Astrocyte (in vitro differentiated cells and primary cell): ENCODE measurements at regions not wholly inside any gene's neighbourhood (a gene's known extent, or its start where the extent isn't known, plus 50 kb on each side); places are given as distances from the start of the nearest gene placed in this dataset.

Experiments
- DNase-seq: peaks from one replicate; pipeline ENCODE4 v3.0.0-alpha.2; 2010; ENCODE audit warnings: low read depth
- FAIRE-seq: peaks from 2 replicates; lab custom pipeline; 2011; peaks lifted over from hg19 to GRCh38; lab: Jason Lieb, UNC
- H2AFZ ChIP-seq: 2 replicates; pipeline ENCODE4 v1.6.0; 2012; ENCODE audit warnings: low read depth, low read length, inconsistent platforms
- H3K27ac ChIP-seq: 2 replicates; pipeline ENCODE4 v1.5.1; 2011; ENCODE audit warnings: low read depth, low read length, inconsistent platforms
- H3K27me3 ChIP-seq: 2 replicates; pipeline ENCODE4 v1.6.0; 2011; ENCODE audit warnings: low read length, inconsistent platforms; ENCODE audit not compliant: insufficient read depth
- H3K36me3 ChIP-seq: 2 replicates; pipeline ENCODE4 v1.5.1; 2011; ENCODE audit warnings: low read length, inconsistent platforms; ENCODE audit not compliant: insufficient read depth
- H3K4me1 ChIP-seq: 2 replicates; pipeline ENCODE4 v1.5.1; 2011; ENCODE audit warnings: low read length, inconsistent platforms; ENCODE audit not compliant: insufficient read depth
- H3K4me2 ChIP-seq: 2 replicates; pipeline ENCODE4 v1.6.0; 2012; ENCODE audit warnings: low read length, inconsistent platforms
- H3K4me3 ChIP-seq: 2 replicates; pipeline ENCODE4 v1.5.1; 2011; ENCODE audit warnings: low read depth, mild to moderate bottlenecking, low read length, inconsistent platforms; ENCODE audit not compliant: insufficient read depth
- H3K79me2 ChIP-seq: 2 replicates; pipeline ENCODE4 v1.6.0; 2012; ENCODE audit warnings: mild to moderate bottlenecking, low read length, inconsistent platforms; ENCODE audit not compliant: insufficient read depth
- H3K9ac ChIP-seq: 2 replicates; pipeline ENCODE4 v1.6.0; 2012; ENCODE audit warnings: mild to moderate bottlenecking, low read length, inconsistent platforms
- H3K9me3 ChIP-seq: 2 replicates; pipeline ENCODE4 v1.5.1; 2012; ENCODE audit warnings: low read depth, mild to moderate bottlenecking, low read length, inconsistent platforms; ENCODE audit not compliant: insufficient read depth
- H4K20me1 ChIP-seq: 2 replicates; pipeline ENCODE4 v1.6.0; 2012; ENCODE audit warnings: low read length, inconsistent platforms; ENCODE audit not compliant: insufficient read depth
- H3K27ac Mint-ChIP-seq: one replicate; pipeline ENCODE4 v1.8.0; 2021; ENCODE audit warnings: mild to moderate bottlenecking, mixed read lengths; ENCODE audit not compliant: unreplicated experiment
- H3K27me3 Mint-ChIP-seq: one replicate; pipeline ENCODE4 v1.8.0; 2021; ENCODE audit warnings: low read depth, mixed read lengths; ENCODE audit not compliant: unreplicated experiment
- H3K36me3 Mint-ChIP-seq: one replicate; pipeline ENCODE4 v1.8.0; 2021; ENCODE audit warnings: low read depth, mixed read lengths; ENCODE audit not compliant: unreplicated experiment
- H3K4me1 Mint-ChIP-seq: one replicate; pipeline ENCODE4 v1.8.0; 2021; ENCODE audit warnings: low read depth, mixed read lengths; ENCODE audit not compliant: unreplicated experiment
- H3K4me3 Mint-ChIP-seq: one replicate; pipeline ENCODE4 v1.8.0; 2021; ENCODE audit warnings: mild to moderate bottlenecking, moderate library complexity, mixed read lengths; ENCODE audit not compliant: unreplicated experiment
- H3K9me3 Mint-ChIP-seq: one replicate; pipeline ENCODE4 v1.8.0; 2021; ENCODE audit warnings: mild to moderate bottlenecking, mixed read lengths; ENCODE audit not compliant: unreplicated experiment
- CTCF ChIP-seq: IDR thresholded peaks from 2 replicates; pipeline ENCODE4 v1.5.1; 2011; ENCODE audit warnings: low read depth, mild to moderate bottlenecking, inconsistent platforms, low read length, moderate library complexity; ENCODE audit not compliant: insufficient read depth
- EZH2 ChIP-seq: IDR thresholded peaks from 2 replicates; pipeline ENCODE4 v1.6.1; 2012; ENCODE audit warnings: mild to moderate bottlenecking, low read length, inconsistent platforms; ENCODE audit not compliant: insufficient read depth

DNA sequence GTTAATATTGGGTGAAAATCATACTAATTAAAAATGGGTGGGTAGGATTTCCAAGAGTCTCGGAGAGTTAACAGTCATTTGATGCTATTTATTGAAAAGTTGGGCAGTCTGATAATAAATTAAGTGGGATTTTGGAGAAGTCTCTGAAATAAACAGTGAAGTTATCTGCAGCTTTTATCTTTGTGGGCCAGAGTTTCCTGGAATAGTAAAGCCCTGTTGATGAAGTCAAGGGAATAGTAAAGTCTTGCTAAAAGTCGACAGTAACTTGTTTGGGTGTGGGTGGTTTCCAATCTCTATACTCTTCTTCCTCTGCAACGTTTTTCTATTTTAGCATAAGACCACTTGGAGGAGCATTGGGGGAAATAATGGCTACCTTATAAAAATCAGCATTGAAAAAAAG lies 493.6 kb downstream of the EPM2A start:
- H3K4me3 ChIP-seq = no peak overlapping the region
- no peaks in the 10 kb centered on the region for H3K36me3 ChIP-seq
- H4K20me1 ChIP-seq = no peaks in the 10 kb centered on the region
- Mint-ChIP-seq H3K4me3 (no peak overlapping the region), H3K36me3 (no peaks in the 10 kb centered on the region), H3K4me1 (peaks cover 8% of the 10 kb centered on the region), H3K27ac (no peak overlapping the region), H3K9me3 (no peaks in the 10 kb centered on the region), H3K27me3 (no peaks in the 10 kb centered on the region)
- FAIRE-seq = no peak
- DNase-seq = no peak
- peaks cover 12% of the 10 kb centered on the region for H3K4me1 ChIP-seq
- H3K4me2 ChIP-seq = peak overlapping the region; percentile 64
- H3K9me3 ChIP-seq = no peaks in the 10 kb centered on the region
- no peak overlapping the region for H3K9ac ChIP-seq
- H2AFZ ChIP-seq = no peak overlapping the region
- no peaks in the 10 kb centered on the region for H3K79me2 ChIP-seq
- H3K27ac ChIP-seq = peak overlapping the region; percentile 51
- H3K27me3 ChIP-seq = no peaks in the 10 kb centered on the region
- TF ChIP-seq EZH2 = no peak
- TF ChIP-seq CTCF = no peak

GRCh38 chr6:145244349-145245100 lies 490.8 kb downstream of the EPM2A start:
- no peak overlapping the region for H2AFZ ChIP-seq
- H3K36me3 ChIP-seq = no peaks in the 10 kb centered on the region
- H3K4me3 Mint-ChIP-seq = no peak overlapping the region
- H3K9me3 Mint-ChIP-seq = peaks cover 7% of the 10 kb centered on the region
- peaks cover 14% of the 10 kb centered on the region for H3K4me1 Mint-ChIP-seq
- peaks cover 20% of the 10 kb centered on the region for H3K4me1 ChIP-seq
- no peak overlapping the region for H3K4me3 ChIP-seq
- no peak for TF ChIP-seq EZH2
- TF ChIP-seq CTCF = no peak
- H3K27ac ChIP-seq = no peak overlapping the region
- H3K27me3 Mint-ChIP-seq = no peaks in the 10 kb centered on the region
- H3K27ac Mint-ChIP-seq = no peak overlapping the region
- no peak overlapping the region for H3K4me2 ChIP-seq
- H3K36me3 Mint-ChIP-seq = no peaks in the 10 kb centered on the region
- no peak for DNase-seq
- no peaks in the 10 kb centered on the region for H3K27me3 ChIP-seq
- H3K9me3 ChIP-seq = no peaks in the 10 kb centered on the region
- H4K20me1 ChIP-seq = no peaks in the 10 kb centered on the region
- no peaks in the 10 kb centered on the region for H3K79me2 ChIP-seq
- no peak overlapping the region for H3K9ac ChIP-seq
- no peak for FAIRE-seq

- peaks cover 20% of the 10 kb centered on the region for H3K4me1 ChIP-seq
- Mint-ChIP-seq H3K4me3 (no peak overlapping the region), H3K9me3 (peaks cover 7% of the 10 kb centered on the region), H3K36me3 (no peaks in the 10 kb centered on the region), H3K27me3 (no peaks in the 10 kb centered on the region), H3K4me1 (peaks cover 14% of the 10 kb centered on the region), H3K27ac (no peak overlapping the region)
- FAIRE-seq = no peak
- no peak overlapping the region for H3K27ac ChIP-seq
- no peak overlapping the region for H3K9ac ChIP-seq
- no peak overlapping the region for H3K4me3 ChIP-seq
- peak; percentile 4 for DNase-seq
- H3K79me2 ChIP-seq = no peaks in the 10 kb centered on the region
- H3K27me3 ChIP-seq = no peaks in the 10 kb centered on the region
- H3K9me3 ChIP-seq = no peaks in the 10 kb centered on the region
- no peak for TF ChIP-seq CTCF
- no peak for TF ChIP-seq EZH2
- H3K36me3 ChIP-seq = no peaks in the 10 kb centered on the region
- H4K20me1 ChIP-seq = no peaks in the 10 kb centered on the region
- no peak overlapping the region for H3K4me2 ChIP-seq
- peak overlapping the region; percentile 57 for H2AFZ ChIP-seq
Observed at GRCh38 chr6:145245119-145245518, 490.2 kb downstream of the EPM2A start.
